ENCODE measurements at regions not wholly inside any gene's neighbourhood (a gene's known extent, or its start where the extent isn't known, plus 50 kb on each side); places are given as distances from the start of the nearest gene placed in this dataset.

DNA sequence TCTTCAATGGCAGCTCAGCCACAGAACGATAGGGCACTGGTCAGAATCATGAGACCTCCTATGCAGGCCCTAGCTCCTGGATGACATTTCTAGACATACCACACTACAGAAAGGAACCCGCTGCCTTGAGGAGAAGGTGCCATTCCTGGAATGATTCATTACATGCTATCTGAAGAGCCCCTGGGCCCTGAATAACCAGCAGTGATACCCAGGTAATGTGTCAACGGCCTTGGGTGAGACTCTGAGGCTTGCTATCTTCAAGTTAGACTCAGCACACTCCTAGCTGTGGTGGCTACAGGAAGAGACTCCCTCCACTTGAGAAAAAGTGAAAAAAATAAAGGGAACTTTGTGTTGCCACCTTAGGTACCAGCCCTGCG is 161.2 kb upstream of the GRIA4 start:
- TF ChIP-seq, protein P1, sequence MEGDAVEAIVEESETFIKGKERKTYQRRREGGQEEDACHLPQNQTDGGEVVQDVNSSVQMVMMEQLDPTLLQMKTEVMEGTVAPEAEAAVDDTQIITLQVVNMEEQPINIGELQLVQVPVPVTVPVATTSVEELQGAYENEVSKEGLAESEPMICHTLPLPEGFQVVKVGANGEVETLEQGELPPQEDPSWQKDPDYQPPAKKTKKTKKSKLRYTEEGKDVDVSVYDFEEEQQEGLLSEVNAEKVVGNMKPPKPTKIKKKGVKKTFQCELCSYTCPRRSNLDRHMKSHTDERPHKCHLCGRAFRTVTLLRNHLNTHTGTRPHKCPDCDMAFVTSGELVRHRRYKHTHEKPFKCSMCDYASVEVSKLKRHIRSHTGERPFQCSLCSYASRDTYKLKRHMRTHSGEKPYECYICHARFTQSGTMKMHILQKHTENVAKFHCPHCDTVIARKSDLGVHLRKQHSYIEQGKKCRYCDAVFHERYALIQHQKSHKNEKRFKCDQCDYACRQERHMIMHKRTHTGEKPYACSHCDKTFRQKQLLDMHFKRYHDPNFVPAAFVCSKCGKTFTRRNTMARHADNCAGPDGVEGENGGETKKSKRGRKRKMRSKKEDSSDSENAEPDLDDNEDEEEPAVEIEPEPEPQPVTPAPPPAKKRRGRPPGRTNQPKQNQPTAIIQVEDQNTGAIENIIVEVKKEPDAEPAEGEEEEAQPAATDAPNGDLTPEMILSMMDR (IDR thresholded peaks at IDR 0.05; ENCODE audit: unreplicated experiment in 3 of 3), result no peak
- H3K9me3 Mint-ChIP-seq, result peaks cover 13% of the 10 kb centered on the region
- H3K36me3 Mint-ChIP-seq (ENCODE audit: low read depth), result peaks cover 4% of the 10 kb centered on the region
- no peak overlapping the region for H3K27ac Mint-ChIP-seq
- H3K4me1 Mint-ChIP-seq, result no peaks in the 10 kb centered on the region
- H3K27me3 Mint-ChIP-seq (ENCODE audit: low read depth), result no peaks in the 10 kb centered on the region
- H3K4me3 Mint-ChIP-seq, result no peak overlapping the region

DNA sequence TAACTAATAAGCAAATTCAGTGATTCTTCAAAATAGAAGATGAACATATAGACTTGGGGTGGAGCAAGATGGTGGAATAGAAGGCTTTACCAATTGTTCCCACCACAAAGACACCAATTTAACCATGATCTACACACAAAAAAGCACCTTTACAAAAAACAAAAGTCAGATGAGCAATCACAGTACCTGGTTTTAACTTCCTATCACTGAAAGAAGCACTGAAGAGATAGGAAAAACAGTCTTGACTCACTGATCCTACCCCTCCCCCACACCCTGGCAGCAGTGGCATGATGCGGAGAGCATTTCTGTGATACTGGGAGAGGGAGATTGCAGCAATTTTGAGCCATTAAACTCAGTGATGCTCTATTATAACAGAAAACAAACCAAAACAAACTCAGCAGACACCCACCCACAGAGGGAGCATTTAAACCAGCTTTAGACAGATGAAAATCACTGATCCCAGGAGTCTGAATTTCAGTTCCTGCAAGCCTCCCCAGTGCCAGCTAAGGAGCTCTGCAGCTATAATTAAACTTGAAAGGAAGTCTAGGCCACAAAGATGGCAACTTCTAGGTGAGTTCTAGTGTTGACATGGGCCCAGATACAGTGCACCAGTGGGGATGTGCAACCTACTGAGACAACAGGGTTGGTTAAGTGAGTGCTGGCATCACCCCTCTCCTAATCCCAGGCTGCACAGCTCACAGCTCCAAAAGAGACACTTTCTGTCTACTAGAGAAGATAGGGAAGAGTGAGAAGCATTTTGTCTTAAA is 161.8 kb upstream of the GRIA4 start:
- no peaks in the 10 kb centered on the region for H3K4me1 Mint-ChIP-seq
- H3K4me3 Mint-ChIP-seq, result no peak overlapping the region
- peaks cover 13% of the 10 kb centered on the region for H3K9me3 Mint-ChIP-seq
- H3K27ac Mint-ChIP-seq, result no peak overlapping the region
- TF ChIP-seq, protein P1 (IDR thresholded peaks at IDR 0.05; ENCODE audit: unreplicated experiment in 3 of 3), result no peak
- peaks cover 4% of the 10 kb centered on the region for H3K36me3 Mint-ChIP-seq (ENCODE audit: low read depth)
- H3K27me3 Mint-ChIP-seq (ENCODE audit: low read depth), result no peaks in the 10 kb centered on the region

DNA sequence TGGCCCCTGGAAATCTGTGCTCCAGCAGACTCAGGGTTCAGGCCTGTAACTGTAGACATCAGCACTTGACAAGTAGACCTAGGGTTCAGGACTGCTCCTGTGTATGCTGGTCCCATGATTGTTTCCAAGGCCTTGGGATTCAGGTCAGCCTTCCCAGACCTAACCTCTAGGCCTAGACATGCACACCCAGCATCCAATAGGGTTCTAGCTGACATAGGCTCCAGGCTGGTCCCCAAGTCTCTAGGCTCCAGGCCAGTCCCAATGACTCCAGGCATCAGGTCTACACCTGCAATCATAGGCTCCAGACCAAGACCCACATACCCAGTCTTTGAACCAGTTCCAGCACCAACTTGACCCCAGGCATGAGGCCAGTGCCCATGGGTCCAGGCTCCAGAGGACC is 166.2 kb upstream of the GRIA4 start:
- TF ChIP-seq, protein P1 (IDR thresholded peaks at IDR 0.05; ENCODE audit: unreplicated experiment in 3 of 3), result no peak

DNA sequence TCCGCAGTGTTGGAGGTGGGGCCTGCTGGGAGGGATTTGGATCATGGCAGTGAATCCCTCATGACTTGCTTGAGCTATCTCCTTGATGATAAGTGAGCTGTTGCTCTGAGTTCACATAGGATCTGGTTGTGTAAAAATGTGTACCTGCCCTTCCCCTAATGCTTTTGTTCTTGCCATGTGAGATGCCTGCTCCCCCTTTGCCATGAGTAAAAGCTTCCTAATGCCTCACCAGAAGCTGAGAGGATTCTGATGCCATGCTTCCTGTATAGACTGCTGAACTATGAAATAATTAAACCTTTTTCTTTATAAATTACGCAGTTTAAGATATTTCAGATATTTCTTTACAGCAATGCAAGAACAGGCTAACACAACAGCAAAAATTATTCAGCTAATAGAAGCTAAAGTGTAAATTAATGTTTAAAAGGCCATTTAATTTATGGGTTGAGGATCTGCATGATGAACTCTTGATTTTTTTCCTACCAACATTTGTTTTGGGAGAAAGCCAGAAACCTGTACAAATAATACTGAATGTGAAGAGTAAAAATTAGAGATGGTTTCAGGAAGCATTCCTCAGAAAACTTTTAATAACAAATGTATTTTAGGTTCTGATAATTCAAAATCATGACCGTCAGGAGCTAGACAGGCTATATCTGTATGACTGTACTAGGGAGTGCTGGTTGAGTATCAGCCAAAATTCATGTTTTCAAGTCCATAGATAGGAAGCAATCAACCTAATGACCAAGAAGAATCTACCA is 177.5 kb upstream of the GRIA4 start:
- H3K27me3 Mint-ChIP-seq (ENCODE audit: low read depth), result no peaks in the 10 kb centered on the region
- H3K27ac Mint-ChIP-seq, result no peak overlapping the region
- H3K9me3 Mint-ChIP-seq, result no peaks in the 10 kb centered on the region
- H3K4me3 Mint-ChIP-seq, result no peak overlapping the region
- peaks cover 16% of the 10 kb centered on the region for H3K4me1 Mint-ChIP-seq
- TF ChIP-seq, protein P1 (IDR thresholded peaks at IDR 0.05; ENCODE audit: unreplicated experiment in 3 of 3), result no peak
- no peaks in the 10 kb centered on the region for H3K36me3 Mint-ChIP-seq (ENCODE audit: low read depth)

More for the DNA sequence above, 166.2 kb upstream of the GRIA4 start:
- H3K27me3 Mint-ChIP-seq (ENCODE audit: low read depth), result no peaks in the 10 kb centered on the region
- H3K36me3 Mint-ChIP-seq (ENCODE audit: low read depth), result peaks cover 4% of the 10 kb centered on the region
- no peak overlapping the region for H3K4me3 Mint-ChIP-seq
- peaks cover 15% of the 10 kb centered on the region for H3K9me3 Mint-ChIP-seq
- no peaks in the 10 kb centered on the region for H3K4me1 Mint-ChIP-seq
- no peak overlapping the region for H3K27ac Mint-ChIP-seq

DNA sequence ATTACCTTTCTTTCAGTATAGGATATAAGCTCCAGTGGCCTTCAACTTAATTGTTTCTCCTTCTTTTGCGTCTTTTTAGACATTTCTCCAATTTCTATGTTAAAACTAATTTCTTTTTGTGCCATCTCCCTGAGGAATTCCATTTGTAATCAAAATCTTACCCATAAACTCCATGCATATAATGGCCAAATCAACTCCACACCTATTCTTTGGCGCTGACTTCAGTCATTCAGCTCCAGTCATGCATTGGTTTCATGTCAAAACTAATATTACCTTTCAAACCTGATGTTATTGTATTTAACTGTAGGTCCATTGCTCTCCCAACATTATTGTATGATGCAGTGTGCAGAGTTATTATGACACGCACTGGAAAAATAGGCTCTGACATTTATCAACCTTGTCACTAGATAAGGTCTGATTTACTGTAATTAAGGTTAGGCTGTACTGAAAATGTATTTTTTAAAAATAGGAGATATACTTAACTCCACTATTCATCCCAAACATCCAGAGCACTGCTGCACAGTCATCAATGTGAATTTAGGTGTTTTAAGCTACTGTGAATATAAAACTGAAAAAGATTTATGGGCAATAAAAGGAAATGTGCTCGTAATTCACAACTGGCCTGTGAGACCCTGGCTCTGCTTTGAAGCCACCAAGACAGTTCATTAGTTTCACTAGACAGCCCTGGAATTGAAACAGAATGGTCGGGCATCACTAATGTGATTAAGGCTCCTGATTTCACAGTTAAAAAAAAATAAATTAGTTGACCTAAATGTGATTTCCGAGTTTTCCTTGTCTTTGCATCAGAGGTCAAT is 180.6 kb upstream of the GRIA4 start:
- Mint-ChIP-seq H3K27ac (no peak overlapping the region), H3K4me1 (peaks cover 16% of the 10 kb centered on the region), H3K27me3 (ENCODE audit: low read depth) (no peaks in the 10 kb centered on the region), H3K36me3 (ENCODE audit: low read depth) (no peaks in the 10 kb centered on the region), H3K9me3 (peaks cover 4% of the 10 kb centered on the region), H3K4me3 (no peak overlapping the region)
- TF ChIP-seq, protein P1 (IDR thresholded peaks at IDR 0.05; ENCODE audit: unreplicated experiment in 3 of 3), result no peak

All from nephron (organoid).